ENCODE measurements at regions not wholly inside any gene's neighbourhood (a gene's known extent, or its start where the extent isn't known, plus 50 kb on each side); places are given as distances from the start of the nearest gene placed in this dataset.

- Histone ChIP-seq H3K4me2 (ENCODE audit: low read length) (no peak overlapping the region), H3K36me3 (ENCODE audit: insufficient read depth, low read length) (no peaks in the 10 kb centered on the region), H3K9me2 (ENCODE audit: insufficient read depth, low read length) (no peaks in the 10 kb centered on the region), H4K20me1 (ENCODE audit: insufficient read depth, low read length) (no peaks in the 10 kb centered on the region), H3K4me3 (ENCODE audit: low read depth, low read length, poor library complexity, severe bottlenecking) (no peak overlapping the region), H3K79me2 (ENCODE audit: insufficient read depth, low read depth, low read length) (no peaks in the 10 kb centered on the region), H3K4me1 (ENCODE audit: insufficient read depth, low read length, poor library complexity, severe bottlenecking) (no peaks in the 10 kb centered on the region), H3K27ac (ENCODE audit: low read depth, low read length, poor library complexity, severe bottlenecking) (no peak overlapping the region), H2AFZ (ENCODE audit: low read length) (no peak overlapping the region), H3K9me3 (ENCODE audit: low read length) (no peaks in the 10 kb centered on the region)
- ChIA-PET POLR2A (interaction anchor here (1.6 kb wide), 1 partner anchor 12 kb away, joined by 5 read pairs; no protein-coding TSS in a partner anchor), CTCF (ENCODE audit: unreplicated experiment) (no interaction called here)
- no TSS peak for BruUV-seq (replicated peaks)
- intact Hi-C loops (cut with micrococcal nuclease; ENCODE audit: unreplicated experiment), result no loop called here
- TF ChIP-seq EZH2phosphoT487 (IDR thresholded peaks at IDR 0.05; ENCODE audit: borderline replicate concordance, low read depth, low read length), result no peak
- no peak for TF ChIP-seq CTCF (conservative IDR thresholded peaks at IDR 0.05; ENCODE audit: low read length)
- no peak for DNase-seq (ENCODE audit: low spot score)
Measured at GRCh38 chr5:117143406-117143805, 568.8 kb upstream of the SEMA6A start.

DNA sequence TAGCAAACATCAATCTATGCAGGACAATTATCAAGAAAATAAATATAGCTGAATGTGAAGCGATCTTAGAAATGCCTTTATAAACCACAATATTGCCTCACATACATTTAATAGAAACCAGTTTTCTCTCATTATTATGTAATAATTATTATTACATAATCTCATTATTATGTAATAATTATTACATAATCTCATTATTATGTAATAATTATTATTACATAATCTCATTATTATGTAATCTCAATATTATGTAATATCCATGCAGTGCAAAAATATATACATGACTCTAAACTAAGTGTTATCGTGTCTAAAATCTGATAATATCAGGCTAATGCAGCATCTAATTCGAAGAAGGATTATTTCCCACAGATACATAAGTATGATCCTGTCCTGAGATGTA is 563.9 kb upstream of the SEMA6A start:
- POLR2A ChIA-PET, result no interaction called here
- Histone ChIP-seq H3K27ac (ENCODE audit: low read depth, low read length, poor library complexity, severe bottlenecking) (no peak overlapping the region), H3K9me3 (ENCODE audit: low read length) (no peaks in the 10 kb centered on the region), H3K4me1 (ENCODE audit: insufficient read depth, low read length, poor library complexity, severe bottlenecking) (no peaks in the 10 kb centered on the region), H2AFZ (ENCODE audit: low read length) (no peak overlapping the region), H3K4me2 (ENCODE audit: low read length) (no peak overlapping the region), H3K9me2 (ENCODE audit: insufficient read depth, low read length) (no peaks in the 10 kb centered on the region), H3K36me3 (ENCODE audit: insufficient read depth, low read length) (no peaks in the 10 kb centered on the region), H4K20me1 (ENCODE audit: insufficient read depth, low read length) (no peaks in the 10 kb centered on the region), H3K79me2 (ENCODE audit: insufficient read depth, low read depth, low read length) (no peaks in the 10 kb centered on the region), H3K4me3 (ENCODE audit: low read depth, low read length, poor library complexity, severe bottlenecking) (no peak overlapping the region)
- TF ChIP-seq CTCF (conservative IDR thresholded peaks at IDR 0.05; ENCODE audit: low read length), result no peak
- TF ChIP-seq EZH2phosphoT487 (IDR thresholded peaks at IDR 0.05; ENCODE audit: borderline replicate concordance, low read depth, low read length), result no peak
- intact Hi-C loops (cut with micrococcal nuclease; ENCODE audit: unreplicated experiment), result no loop called here
- BruUV-seq (replicated peaks), result no TSS peak
- CTCF ChIA-PET (ENCODE audit: unreplicated experiment), result no interaction called here
- no peak for DNase-seq (ENCODE audit: low spot score)

GRCh38 chr5:117135851-117136250 is 561.2 kb upstream of the SEMA6A start:
- no peak for DNase-seq (ENCODE audit: low spot score)
- ChIA-PET POLR2A (no interaction called here), CTCF (ENCODE audit: unreplicated experiment) (no interaction called here)
- Histone ChIP-seq H3K4me3 (ENCODE audit: low read depth, low read length, poor library complexity, severe bottlenecking) (no peak overlapping the region), H3K4me1 (ENCODE audit: insufficient read depth, low read length, poor library complexity, severe bottlenecking) (no peaks in the 10 kb centered on the region), H3K4me2 (ENCODE audit: low read length) (no peak overlapping the region), H3K36me3 (ENCODE audit: insufficient read depth, low read length) (no peaks in the 10 kb centered on the region), H3K27ac (ENCODE audit: low read depth, low read length, poor library complexity, severe bottlenecking) (no peak overlapping the region), H3K9me3 (ENCODE audit: low read length) (no peaks in the 10 kb centered on the region), H2AFZ (ENCODE audit: low read length) (no peak overlapping the region), H4K20me1 (ENCODE audit: insufficient read depth, low read length) (no peaks in the 10 kb centered on the region), H3K79me2 (ENCODE audit: insufficient read depth, low read depth, low read length) (no peaks in the 10 kb centered on the region), H3K9me2 (ENCODE audit: insufficient read depth, low read length) (no peaks in the 10 kb centered on the region)
- BruUV-seq (replicated peaks), result no TSS peak
- intact Hi-C loops (cut with micrococcal nuclease; ENCODE audit: unreplicated experiment), result no loop called here
- TF ChIP-seq CTCF (conservative IDR thresholded peaks at IDR 0.05; ENCODE audit: low read length), result no peak
- TF ChIP-seq EZH2phosphoT487 (IDR thresholded peaks at IDR 0.05; ENCODE audit: borderline replicate concordance, low read depth, low read length), result no peak
